PFSK-1 (cell line): ENCODE measurements at regions not wholly inside any gene's neighbourhood (a gene's known extent, or its start where the extent isn't known, plus 50 kb on each side); places are given as distances from the start of the nearest gene placed in this dataset.

Experiments
- FOXP2 ChIP-seq: optimal IDR thresholded peaks from 2 replicates; pipeline ENCODE3; 2011; ENCODE audit warnings: borderline replicate concordance, control low read depth, inconsistent platforms; ENCODE audit not compliant: insufficient read depth; ENCODE audit errors: extremely low read length, extremely low read depth
- POLR2AphosphoS5 ChIP-seq: IDR thresholded peaks from 2 replicates; pipeline ENCODE4 v1.6.1; 2012; ENCODE audit warnings: low read depth, mild to moderate bottlenecking, control low read depth, low read length, moderate library complexity
- SIN3A ChIP-seq: IDR thresholded peaks from 2 replicates; pipeline ENCODE4 v1.6.1; 2012; ENCODE audit warnings: mild to moderate bottlenecking, low read length, moderate library complexity, borderline replicate concordance; ENCODE audit not compliant: insufficient read depth
- TAF1 ChIP-seq: IDR thresholded peaks from 2 replicates; pipeline ENCODE4 v1.6.1; 2012; ENCODE audit warnings: low read length, control low read depth, borderline replicate concordance; ENCODE audit not compliant: insufficient read depth
- TF ChIP-seq, protein P1 (sequence below), 2 experiments: IDR thresholded peaks; 2 replicates each; pipeline versions ENCODE4 v1.6.1 to v1.8.0; 2011 to 2012; ENCODE audit warnings: low read depth in 2 of 2, low read length in 2 of 2, control low read depth in 1 of 2, inconsistent platforms in 1 of 2, mild to moderate bottlenecking in 1 of 2, moderate library complexity in 1 of 2; ENCODE audit not compliant: insufficient read depth in 1 of 2

DNA sequence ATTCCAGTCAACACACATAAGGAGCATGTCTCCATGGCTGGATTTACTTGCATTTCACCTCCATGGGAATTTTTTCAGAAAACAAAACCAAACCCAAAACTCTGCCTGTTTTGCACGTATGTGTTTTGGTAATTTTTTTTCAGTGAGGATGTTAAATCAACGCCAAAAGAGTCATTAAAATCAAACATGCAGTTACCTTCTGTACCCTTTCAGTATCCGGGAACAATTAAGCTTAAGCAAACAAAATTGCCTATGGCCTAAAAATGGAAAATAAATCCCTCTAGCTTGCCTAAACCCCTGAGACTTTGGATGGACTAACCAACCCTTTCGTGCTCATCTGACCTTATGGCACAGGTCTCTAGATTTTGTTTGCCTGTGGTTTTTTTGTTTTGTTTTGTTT is 209.2 kb upstream of the KLF4 start:
- no peak for TF ChIP-seq SIN3A
- no peak for TF ChIP-seq TAF1
- no peak for TF ChIP-seq FOXP2
- TF ChIP-seq POLR2AphosphoS5: no peak

DNA sequence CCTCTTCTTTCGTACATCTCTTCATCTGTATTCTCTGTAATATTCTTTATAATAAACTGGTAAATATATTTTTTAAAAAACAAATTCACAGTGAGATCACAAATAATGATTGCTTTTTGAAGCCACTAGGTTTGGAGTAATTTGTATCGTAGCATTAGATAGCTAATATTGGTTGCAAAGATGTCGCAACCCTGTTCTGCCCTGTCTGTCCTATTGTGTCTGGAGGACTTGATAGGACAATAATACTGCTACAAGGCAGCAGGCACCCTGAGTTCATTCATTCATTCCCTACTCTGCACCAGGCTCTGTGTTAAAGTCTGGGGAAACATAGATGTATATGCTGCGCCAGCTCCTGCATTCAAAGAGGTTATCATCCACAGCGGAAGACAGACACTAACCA is 206.7 kb upstream of the KLF4 start:
- TF ChIP-seq FOXP2 (no peak), TAF1 (no peak)
- TF ChIP-seq, protein P1, sequence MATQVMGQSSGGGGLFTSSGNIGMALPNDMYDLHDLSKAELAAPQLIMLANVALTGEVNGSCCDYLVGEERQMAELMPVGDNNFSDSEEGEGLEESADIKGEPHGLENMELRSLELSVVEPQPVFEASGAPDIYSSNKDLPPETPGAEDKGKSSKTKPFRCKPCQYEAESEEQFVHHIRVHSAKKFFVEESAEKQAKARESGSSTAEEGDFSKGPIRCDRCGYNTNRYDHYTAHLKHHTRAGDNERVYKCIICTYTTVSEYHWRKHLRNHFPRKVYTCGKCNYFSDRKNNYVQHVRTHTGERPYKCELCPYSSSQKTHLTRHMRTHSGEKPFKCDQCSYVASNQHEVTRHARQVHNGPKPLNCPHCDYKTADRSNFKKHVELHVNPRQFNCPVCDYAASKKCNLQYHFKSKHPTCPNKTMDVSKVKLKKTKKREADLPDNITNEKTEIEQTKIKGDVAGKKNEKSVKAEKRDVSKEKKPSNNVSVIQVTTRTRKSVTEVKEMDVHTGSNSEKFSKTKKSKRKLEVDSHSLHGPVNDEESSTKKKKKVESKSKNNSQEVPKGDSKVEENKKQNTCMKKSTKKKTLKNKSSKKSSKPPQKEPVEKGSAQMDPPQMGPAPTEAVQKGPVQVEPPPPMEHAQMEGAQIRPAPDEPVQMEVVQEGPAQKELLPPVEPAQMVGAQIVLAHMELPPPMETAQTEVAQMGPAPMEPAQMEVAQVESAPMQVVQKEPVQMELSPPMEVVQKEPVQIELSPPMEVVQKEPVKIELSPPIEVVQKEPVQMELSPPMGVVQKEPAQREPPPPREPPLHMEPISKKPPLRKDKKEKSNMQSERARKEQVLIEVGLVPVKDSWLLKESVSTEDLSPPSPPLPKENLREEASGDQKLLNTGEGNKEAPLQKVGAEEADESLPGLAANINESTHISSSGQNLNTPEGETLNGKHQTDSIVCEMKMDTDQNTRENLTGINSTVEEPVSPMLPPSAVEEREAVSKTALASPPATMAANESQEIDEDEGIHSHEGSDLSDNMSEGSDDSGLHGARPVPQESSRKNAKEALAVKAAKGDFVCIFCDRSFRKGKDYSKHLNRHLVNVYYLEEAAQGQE (IDR thresholded peaks at IDR 0.05; ENCODE audit: insufficient read depth in 1 of 2, low read depth in 2 of 2, low read length in 2 of 2): no peak

DNA sequence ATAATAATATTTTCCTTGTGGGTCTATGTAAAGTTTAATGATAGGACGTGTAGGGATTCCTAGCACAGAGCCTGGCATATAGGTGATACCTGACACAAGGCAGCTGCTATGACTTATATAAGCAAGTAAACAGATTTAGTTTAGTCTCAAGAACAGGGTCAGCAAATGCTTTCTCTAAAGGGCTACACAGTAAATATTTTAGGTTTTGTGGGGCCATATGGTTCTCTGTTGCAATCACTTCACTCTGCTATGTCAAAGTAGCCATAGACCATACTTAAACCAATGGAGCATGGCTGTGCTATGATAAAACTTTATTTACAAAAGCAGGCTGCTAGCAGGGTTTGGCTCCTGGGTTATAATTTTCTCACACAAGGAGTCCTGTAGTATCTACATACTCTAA is 204.8 kb upstream of the KLF4 start:
- TF ChIP-seq, protein P1 (IDR thresholded peaks at IDR 0.05; ENCODE audit: insufficient read depth in 1 of 2, low read depth in 2 of 2, low read length in 2 of 2): no peak
- TF ChIP-seq POLR2AphosphoS5: no peak
- no peak for TF ChIP-seq FOXP2
- TF ChIP-seq SIN3A: no peak
- TF ChIP-seq TAF1: no peak

DNA sequence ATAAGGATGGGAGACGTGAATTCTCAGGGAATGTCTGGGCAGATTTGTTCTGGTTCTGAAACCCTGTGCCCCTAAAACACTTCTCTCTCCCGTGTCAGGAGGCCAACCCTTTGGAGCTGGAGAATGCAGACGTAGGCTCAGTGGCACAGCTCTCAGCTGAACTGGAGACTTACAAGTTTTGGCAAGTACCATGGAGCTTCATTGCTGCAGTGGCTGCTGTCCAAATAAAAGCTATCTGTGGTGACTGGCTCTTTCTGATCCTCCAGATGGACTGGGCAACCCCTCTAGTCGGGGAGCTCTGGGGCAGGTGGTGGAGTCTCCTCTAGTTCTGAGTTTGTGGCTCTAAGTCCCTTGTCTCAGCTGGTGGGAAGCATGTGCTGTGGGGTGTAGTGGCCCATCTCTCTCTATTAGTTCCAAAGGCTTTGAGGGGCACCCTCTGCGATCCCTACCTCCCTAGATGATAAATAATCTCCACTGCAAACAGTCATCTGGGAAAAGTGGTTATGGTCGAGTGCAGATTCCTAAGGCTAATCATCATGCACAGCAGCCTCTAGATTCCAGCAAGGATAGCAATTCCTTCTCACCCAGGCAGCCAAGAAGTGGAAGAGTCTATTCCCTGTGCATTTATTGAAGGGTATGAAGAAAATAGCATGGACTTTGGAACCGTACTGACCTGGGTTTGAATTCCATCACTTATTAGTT is 204.2 kb upstream of the KLF4 start:
- TF ChIP-seq, protein P1 (IDR thresholded peaks at IDR 0.05; ENCODE audit: insufficient read depth in 1 of 2, low read depth in 2 of 2, low read length in 2 of 2): no peak
- no peak for TF ChIP-seq TAF1
- no peak for TF ChIP-seq FOXP2
- TF ChIP-seq POLR2AphosphoS5: no peak
- no peak for TF ChIP-seq SIN3A

DNA sequence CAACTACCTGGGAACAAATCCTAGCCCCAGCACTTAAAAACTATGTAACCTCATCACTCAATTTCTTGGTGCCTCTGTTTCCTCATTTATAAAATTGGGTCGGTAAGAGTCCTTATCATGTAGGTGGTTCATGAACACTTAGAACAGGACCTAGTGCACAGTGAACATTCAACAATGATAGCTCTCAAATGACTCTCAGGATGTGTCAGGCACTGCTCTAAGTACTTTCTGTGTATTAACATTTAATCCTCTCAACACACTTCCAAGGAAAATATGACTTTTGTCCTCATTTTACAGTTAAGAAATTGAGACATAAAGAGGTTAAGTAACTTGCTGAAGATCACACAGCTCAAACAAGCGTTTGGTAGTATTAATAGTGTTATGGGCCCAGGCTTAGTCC is 202.1 kb upstream of the KLF4 start:
- TF ChIP-seq POLR2AphosphoS5 (no peak), SIN3A (no peak), FOXP2 (no peak), TAF1 (no peak)
- TF ChIP-seq, protein P1 (IDR thresholded peaks at IDR 0.05; ENCODE audit: insufficient read depth in 1 of 2, low read depth in 2 of 2, low read length in 2 of 2): no peak
